GM23248 (cell line): ENCODE measurements at regions not wholly inside any gene's neighbourhood (a gene's known extent, or its start where the extent isn't known, plus 50 kb on each side); places are given as distances from the start of the nearest gene placed in this dataset.

Experiments
- EZH2 ChIP-seq: fragments of 200-600 bp; sonication (generic); IDR thresholded peaks from 2 replicates; pipeline ENCODE4 v1.6.1; 2018; ENCODE audit warnings: antibody characterized with exemption, mild to moderate bottlenecking; ENCODE audit not compliant: insufficient read depth, poor library complexity, severe bottlenecking
- EZH2phosphoT487 ChIP-seq: fragments of 200-600 bp; sonication (generic); IDR thresholded peaks from 2 replicates; pipeline ENCODE4 v1.6.1; 2018; ENCODE audit warnings: antibody characterized with exemption, moderate library complexity, mild to moderate bottlenecking, low read depth; ENCODE audit not compliant: insufficient read depth

DNA sequence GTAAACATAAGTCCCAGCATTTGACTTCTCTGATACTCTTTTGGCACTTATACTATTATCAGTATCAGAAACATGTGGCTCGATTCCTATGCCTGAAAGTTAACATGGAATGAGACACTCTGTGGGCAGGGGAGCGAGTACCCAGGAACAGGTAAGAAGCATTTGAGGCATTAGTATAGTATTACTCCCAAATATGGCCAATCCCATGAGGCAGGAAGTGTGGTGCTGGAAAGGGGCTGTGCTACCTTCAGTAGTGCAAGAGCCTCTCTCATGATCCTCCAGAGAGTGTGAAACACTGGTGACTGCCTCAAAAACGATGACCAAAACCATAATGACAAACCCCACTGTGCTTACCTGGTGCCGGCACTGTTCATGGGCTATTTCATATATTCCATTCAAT is 415.1 kb downstream of the SOX11 start:
- TF ChIP-seq EZH2phosphoT487 (no peak), EZH2 (no peak)
